HG02852 (cell line): ENCODE measurements at regions not wholly inside any gene's neighbourhood (a gene's known extent, or its start where the extent isn't known, plus 50 kb on each side); places are given as distances from the start of the nearest gene placed in this dataset.

Source experiments
- ATAC-seq: cut with Tn5 transposase; IDR thresholded peaks from one replicate; pipeline ENCODE4 v1.9.1; 2021; ENCODE audit warnings: mild to moderate bottlenecking, moderate library complexity; ENCODE audit not compliant: unreplicated experiment

DNA sequence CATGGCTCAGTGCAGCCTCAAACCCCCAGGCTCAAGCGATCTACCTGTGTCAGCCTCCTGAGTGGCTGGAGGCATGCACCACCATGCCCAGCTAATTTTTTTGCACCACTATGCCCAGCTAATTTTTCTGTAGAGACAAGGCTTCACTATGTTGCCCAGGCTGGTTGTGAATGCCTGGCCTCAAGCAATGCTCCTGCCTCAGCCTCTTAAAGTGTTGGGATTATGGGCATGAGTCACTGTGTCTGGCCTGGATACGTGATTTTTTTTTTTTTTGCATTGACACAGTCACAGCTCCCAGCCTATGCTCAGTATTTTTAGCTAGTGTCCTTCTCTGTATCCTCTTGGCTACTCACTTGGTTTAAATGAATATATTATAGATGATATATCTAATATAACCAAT, 377.0 kb upstream of the TNRC6C start:
- no peak for ATAC-seq

- no peak for ATAC-seq
Measured at GRCh38 chr17:77585142-77585860, 373.2 kb upstream of the TNRC6C start.

DNA sequence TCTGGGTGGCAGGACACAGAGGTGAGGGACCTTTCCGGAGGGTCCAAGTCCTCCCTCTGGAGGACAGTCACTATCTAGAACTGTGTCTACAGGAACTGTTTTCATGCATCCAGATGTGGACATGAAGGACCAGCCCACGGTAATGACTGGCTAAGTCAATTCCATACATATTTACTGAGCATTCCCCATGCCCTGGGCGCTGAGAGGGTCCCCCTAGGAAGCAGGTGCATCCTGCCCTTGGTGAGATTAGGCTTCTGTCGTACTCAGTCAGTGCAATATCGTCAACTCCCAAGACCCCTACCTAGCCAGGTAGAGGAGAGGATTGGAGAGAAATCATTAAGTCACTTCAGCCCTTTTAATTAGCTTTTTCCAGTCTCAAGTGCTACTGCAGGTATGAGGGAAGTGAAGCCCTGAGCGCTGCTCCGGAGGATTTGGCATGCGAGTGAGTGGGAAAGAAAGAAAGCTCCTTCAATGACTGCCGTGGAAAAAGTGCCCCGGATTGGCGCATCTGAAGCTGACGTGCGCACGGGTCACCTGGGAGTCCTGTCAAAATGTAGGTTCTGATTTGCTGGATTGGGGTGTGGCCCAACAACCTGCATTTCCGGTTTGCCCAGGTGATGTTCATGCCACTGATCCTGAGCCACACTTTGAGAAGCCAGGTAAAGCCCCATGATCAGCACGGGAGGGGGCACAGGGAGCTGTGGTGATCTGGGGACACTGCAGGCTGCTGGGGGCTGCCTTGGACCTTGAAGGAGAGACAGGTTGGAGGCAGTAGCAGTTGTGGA, 367.4 kb upstream of the TNRC6C start:
- no peak for ATAC-seq

GRCh38 chr17:77592106-77592865, 366.2 kb upstream of the TNRC6C start:
- no peak for ATAC-seq

- ATAC-seq = no peak
Measured at GRCh38 chr17:77593081-77593480, 365.4 kb upstream of the TNRC6C start.

DNA sequence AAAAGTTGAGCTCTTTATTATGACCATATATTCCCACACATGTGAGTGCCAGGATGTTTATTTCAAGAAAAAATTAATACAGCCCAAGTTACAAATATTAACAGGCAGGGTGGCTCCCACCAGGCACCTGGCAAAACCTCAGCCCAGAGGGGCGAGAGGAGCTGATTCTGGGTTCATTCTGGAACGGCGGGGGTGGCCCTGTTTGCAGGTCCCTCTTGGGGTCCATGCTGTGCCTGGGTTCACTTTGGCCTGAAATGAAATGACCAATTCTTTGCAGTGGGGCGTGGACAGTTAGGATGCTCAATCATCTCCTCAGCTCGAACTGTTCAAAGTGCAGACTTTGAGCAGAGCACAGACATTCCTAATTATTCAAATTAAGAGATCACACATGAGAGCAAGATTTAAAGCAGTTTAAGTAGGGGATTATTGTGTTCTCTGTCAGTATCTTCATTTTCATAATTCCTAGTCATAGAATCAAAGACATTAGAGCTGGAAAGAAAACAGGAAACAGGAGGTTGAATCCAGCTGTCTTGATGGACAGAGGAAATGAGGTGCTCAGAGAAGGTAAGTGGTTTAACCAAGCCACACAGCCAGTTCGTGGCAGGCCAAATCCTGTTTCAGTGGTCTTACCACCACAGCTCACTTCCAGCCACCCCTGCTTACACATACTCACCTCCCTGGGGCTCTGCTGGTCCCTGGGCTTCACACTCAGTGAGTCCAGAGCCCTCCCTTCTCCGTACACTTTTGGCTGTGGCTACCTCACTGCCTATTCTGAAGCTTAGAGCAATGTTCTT, 363.9 kb upstream of the TNRC6C start:
- no peak for ATAC-seq

- no peak for ATAC-seq
Measured at GRCh38 chr17:77596491-77597417, 361.7 kb upstream of the TNRC6C start.

DNA sequence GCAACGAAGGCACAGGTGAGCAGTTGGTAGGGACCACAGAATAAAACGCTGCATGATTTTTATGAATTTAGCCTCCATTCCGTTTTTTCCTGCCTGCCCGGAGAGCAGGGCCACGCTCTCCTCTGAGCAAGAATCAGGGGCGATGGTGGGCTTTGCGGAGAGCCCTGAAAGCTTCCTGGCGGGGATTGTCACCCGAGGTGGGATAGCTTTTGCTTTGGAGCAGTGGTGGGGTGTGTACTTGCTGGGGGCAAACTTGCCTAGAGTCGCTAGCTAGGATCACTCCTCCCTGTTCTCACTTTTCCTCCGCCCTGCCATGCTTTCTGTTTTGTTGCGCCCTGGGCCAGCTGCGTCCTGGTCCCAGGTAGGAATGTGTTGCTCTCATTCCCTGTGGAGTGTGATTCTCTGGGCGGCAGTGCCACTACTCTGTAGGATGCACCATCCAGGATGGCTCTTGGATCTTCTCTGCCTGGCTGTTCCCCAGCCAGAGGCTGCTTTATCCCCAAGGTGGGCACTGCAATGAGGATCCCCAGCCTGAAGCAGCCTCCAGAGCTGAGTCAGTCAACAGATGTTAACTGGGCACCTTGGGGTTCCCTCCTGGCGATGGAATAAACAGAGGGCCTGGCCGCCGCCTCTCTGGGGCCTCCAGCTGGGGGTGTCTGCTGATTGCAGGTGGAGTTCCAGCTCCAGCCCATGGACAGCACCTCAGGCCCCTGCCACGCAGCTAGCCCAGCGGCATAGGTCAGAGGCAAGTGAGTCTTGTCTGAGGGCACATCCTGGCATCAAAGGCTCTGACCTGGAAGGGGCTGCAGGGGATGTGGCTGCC, 360.9 kb upstream of the TNRC6C start:
- no peak for ATAC-seq

DNA sequence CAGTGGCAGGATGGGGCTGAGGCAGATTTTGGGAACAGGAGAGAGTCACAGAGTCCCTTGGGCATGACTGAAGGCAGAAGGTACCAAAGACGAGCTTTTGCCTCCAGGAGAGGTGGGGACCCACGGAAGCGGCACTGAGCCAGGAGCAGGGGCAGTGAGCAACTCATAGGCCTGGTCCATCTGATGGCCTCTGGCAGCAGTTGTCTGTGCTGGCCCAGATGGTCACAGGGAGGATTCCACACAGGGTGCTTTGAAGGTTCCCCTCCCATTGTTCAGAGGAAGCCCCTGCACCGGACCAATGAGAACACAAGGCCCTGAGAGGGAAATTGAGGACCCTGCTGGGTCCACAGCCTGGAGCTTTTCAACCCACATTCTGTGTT, 360.3 kb upstream of the TNRC6C start:
- no peak for ATAC-seq

DNA sequence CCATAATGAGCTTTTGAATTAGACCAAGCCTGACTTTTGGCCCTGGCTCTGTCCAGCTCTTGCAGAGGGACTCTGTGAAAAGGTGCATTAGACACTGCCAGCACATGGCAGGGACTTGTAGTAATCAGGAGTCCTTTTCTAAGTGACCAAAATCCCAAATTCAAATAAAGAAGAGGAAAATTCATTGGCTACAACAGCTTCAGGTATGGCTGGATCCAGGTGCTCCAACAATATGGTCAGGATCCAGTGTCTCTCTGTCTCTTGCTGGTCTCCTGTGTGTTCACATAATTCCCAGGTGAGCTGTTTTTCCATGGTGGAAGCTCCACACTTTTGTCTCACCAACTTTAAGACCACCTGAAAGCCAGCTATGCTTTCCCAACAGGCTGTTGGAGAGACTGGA, 358.8 kb upstream of the TNRC6C start:
- no peak for ATAC-seq

DNA sequence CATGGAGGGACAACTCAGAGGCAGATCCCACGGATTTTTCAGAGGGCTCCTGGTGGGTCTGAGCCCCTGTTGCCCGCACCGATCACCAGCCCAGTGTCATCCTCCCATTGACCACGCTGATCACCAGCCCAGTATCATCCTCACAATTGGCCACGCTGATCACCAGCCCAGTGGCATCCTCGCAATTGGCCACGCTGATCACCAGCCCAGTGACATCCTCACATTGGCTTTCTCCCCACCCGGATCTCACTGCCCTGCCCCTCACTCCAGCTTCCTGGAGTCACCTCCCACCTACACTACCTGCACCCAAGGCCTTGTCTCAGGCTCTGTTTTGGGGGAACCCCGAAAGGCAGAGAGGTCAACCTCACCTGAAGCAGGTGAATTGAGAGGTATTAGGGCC, 358.2 kb upstream of the TNRC6C start:
- no peak for ATAC-seq

DNA sequence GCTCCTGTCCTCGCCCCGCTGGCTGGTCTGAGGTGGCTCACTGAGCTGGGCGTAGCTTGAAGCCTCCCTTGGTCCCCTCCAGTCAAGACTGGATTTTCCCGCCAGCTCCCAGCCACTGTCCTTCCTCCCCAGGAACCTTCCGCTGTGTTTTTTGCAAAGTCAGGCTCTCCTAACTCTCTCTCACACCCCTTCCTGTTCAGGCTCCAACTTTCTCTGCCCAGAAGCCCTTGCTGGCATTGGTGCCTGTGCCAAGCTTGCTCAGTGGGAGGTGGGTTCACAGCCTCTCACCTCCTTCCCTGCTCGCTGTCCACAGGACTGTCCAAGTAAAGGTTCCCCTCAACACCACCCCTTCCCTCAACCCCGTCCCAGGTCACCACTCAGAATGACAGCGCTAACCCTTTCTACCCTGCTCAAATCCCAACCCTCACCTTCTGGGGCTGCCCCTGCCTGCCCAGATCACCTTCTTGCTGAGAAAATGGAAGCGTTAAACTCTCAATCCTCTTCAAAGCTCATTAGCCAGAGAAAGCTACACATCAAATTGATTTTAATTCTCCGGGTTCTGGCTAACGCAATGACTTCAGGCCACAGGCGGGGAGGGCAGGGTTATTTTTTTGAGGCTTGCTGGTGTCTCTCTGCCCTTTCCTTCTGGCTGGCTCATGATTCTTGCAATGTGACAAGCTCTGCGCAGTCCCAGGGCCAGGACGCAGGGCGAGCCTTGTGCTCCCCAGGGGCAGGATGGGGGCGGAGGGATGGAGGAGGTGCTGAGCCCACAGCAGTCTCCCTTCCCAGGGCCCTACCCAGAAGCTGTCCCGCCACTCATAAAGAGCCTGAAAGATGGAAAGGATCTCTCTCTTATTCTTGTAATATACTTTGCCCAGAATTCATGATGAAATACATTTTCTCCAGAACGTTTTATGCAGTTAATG, 357.2 kb upstream of the TNRC6C start:
- ATAC-seq = no peak

- ATAC-seq = no peak
Measured at GRCh38 chr17:77602062-77602746, 356.3 kb upstream of the TNRC6C start.

- ATAC-seq = no peak
Measured at GRCh38 chr17:77602883-77603640, 355.4 kb upstream of the TNRC6C start.

- ATAC-seq = no peak
Measured at GRCh38 chr17:77604301-77604972, 354.1 kb upstream of the TNRC6C start.

DNA sequence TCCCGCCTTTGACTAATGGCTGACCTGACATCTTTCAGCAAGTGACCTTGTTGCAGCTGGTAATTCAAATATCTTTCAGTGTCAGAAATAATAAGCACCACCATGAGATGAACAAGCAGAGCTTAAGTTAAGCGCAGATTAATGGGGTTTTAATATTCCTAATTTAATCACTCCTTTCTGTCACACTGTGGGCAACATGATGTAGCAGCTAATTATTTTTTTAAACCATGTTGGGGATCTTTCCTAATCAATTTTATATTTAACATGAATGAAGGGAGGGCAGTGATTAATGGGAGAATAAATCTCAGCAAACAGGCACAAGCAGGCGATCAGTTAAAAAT, 353.6 kb upstream of the TNRC6C start:
- ATAC-seq = no peak
